Calu3 (cell line): ENCODE measurements at regions not wholly inside any gene's neighbourhood (a gene's known extent, or its start where the extent isn't known, plus 50 kb on each side); places are given as distances from the start of the nearest gene placed in this dataset.

Experiments
- BruUV-seq: library from RNA; stranded (reverse); fragments of 400-500 nt; replicated peaks from 2 replicates; lab custom pipeline; 2021; lab: Mats Ljungman, UMichigan
- CTCF ChIA-PET: fragments of 300-600 bp; sonication (Branson Sonifier 250); formaldehyde crosslinking; loops from one replicate; lab custom pipeline; 2022; ENCODE audit warnings: antibody characterized with exemption; lab: Charles Lee
- DNase-seq: peaks from one replicate; pipeline ENCODE4 v3.0.0; 2022
- H3K27ac Mint-ChIP-seq: one replicate; pipeline ENCODE4 v1.8.0; 2022; ENCODE audit warnings: mixed read lengths; ENCODE audit not compliant: unreplicated experiment
- H3K27me3 Mint-ChIP-seq: one replicate; pipeline ENCODE4 v1.8.0; 2022; ENCODE audit warnings: mixed read lengths; ENCODE audit not compliant: unreplicated experiment
- H3K36me3 Mint-ChIP-seq: one replicate; pipeline ENCODE4 v1.8.0; 2022; ENCODE audit warnings: mild to moderate bottlenecking, moderate library complexity, mixed read lengths; ENCODE audit not compliant: insufficient read depth, unreplicated experiment
- H3K4me1 Mint-ChIP-seq: one replicate; pipeline ENCODE4 v1.8.0; 2022; ENCODE audit warnings: mild to moderate bottlenecking, low read depth, mixed read lengths; ENCODE audit not compliant: unreplicated experiment
- H3K4me3 Mint-ChIP-seq: one replicate; pipeline ENCODE4 v1.8.0; 2022; ENCODE audit warnings: mild to moderate bottlenecking, low read depth, moderate library complexity, mixed read lengths; ENCODE audit not compliant: unreplicated experiment
- H3K9me3 Mint-ChIP-seq: one replicate; pipeline ENCODE4 v1.8.0; 2022; ENCODE audit warnings: low read depth, mixed read lengths; ENCODE audit not compliant: unreplicated experiment
- CTCF ChIP-seq: fragments of 200-600 bp; IDR thresholded peaks from one replicate; pipeline ENCODE4 v1.8.0; 2022; ENCODE audit warnings: antibody characterized with exemption; ENCODE audit not compliant: unreplicated experiment
- intact Hi-C: fragments of 100-400 bp; cut with micrococcal nuclease; formaldehyde crosslinking; loops from one replicate; pipeline ENCODE4 v1.10.0; 2022; ENCODE audit not compliant: unreplicated experiment

GRCh38 chr10:94211169-94211510 lies 151.6 kb downstream of the NOC3L start:
- BruUV-seq: no TSS peak

GRCh38 chr10:94213001-94213530 lies 149.7 kb downstream of the NOC3L start:
- peaks cover 36% of the 10 kb centered on the region for H3K27me3 Mint-ChIP-seq
- no peak for TF ChIP-seq CTCF
- no peaks in the 10 kb centered on the region for H3K36me3 Mint-ChIP-seq
- intact Hi-C loops: no loop called here
- H3K4me3 Mint-ChIP-seq: no peak overlapping the region
- no peak overlapping the region for H3K27ac Mint-ChIP-seq
- DNase-seq: no peak
- CTCF ChIA-PET: no interaction called here
- H3K4me1 Mint-ChIP-seq: peaks cover 10% of the 10 kb centered on the region
- no peaks in the 10 kb centered on the region for H3K9me3 Mint-ChIP-seq
- no TSS peak for BruUV-seq

More at GRCh38 chr10:94211169-94211510, 151.6 kb downstream of the NOC3L start:
- DNase-seq: no peak
- CTCF ChIA-PET: no interaction called here
- no peak for TF ChIP-seq CTCF
- H3K9me3 Mint-ChIP-seq: no peaks in the 10 kb centered on the region
- intact Hi-C loops: no loop called here
- peaks cover 10% of the 10 kb centered on the region for H3K4me1 Mint-ChIP-seq
- H3K4me3 Mint-ChIP-seq: no peak overlapping the region
- H3K27ac Mint-ChIP-seq: no peak overlapping the region
- peaks cover 5% of the 10 kb centered on the region for H3K36me3 Mint-ChIP-seq
- peaks cover 36% of the 10 kb centered on the region for H3K27me3 Mint-ChIP-seq

GRCh38 chr10:94213980-94214379 lies 148.8 kb downstream of the NOC3L start:
- Mint-ChIP-seq H3K4me3 (no peak overlapping the region), H3K27ac (no peak overlapping the region), H3K27me3 (peaks cover 36% of the 10 kb centered on the region), H3K36me3 (no peaks in the 10 kb centered on the region), H3K9me3 (no peaks in the 10 kb centered on the region), H3K4me1 (peaks cover 10% of the 10 kb centered on the region)
- CTCF ChIA-PET: no interaction called here
- TF ChIP-seq CTCF: no peak
- BruUV-seq: no TSS peak
- intact Hi-C loops: no loop called here
- no peak for DNase-seq

GRCh38 chr10:94214481-94214893 lies 148.3 kb downstream of the NOC3L start:
- Mint-ChIP-seq H3K27me3 (peaks cover 36% of the 10 kb centered on the region), H3K4me3 (no peak overlapping the region), H3K27ac (no peak overlapping the region), H3K4me1 (peaks cover 10% of the 10 kb centered on the region), H3K36me3 (no peaks in the 10 kb centered on the region), H3K9me3 (no peaks in the 10 kb centered on the region)
- no peak for TF ChIP-seq CTCF
- BruUV-seq: no TSS peak
- intact Hi-C loops: no loop called here
- DNase-seq: no peak
- CTCF ChIA-PET: no interaction called here
